GM12878 (cell line): ENCODE measurements at regions not wholly inside any gene's neighbourhood (a gene's known extent, or its start where the extent isn't known, plus 50 kb on each side); places are given as distances from the start of the nearest gene placed in this dataset.

Source experiments
- ATF2 ChIP-seq: IDR thresholded peaks from 2 replicates; pipeline ENCODE4 v1.6.1; 2012; ENCODE audit warnings: low read length, inconsistent platforms
- BACH1 ChIP-seq: fragments of 450-650 bp; IDR thresholded peaks from 2 replicates; pipeline ENCODE4 v1.6.1; 2017; ENCODE audit warnings: mild to moderate bottlenecking, borderline replicate concordance
- BCL11A ChIP-seq: IDR thresholded peaks from 2 replicates; pipeline ENCODE4 v1.6.1; 2011; ENCODE audit warnings: low read depth, low read length
- BHLHE40 ChIP-seq, 2 experiments: fragments of 450-650 bp in 1 of 2; IDR thresholded peaks; 2 replicates each; pipeline ENCODE4 v1.6.1; 2011 to 2017; ENCODE audit warnings: low read depth in 2 of 2, borderline replicate concordance in 1 of 2, improper control_type of control experiment in 1 of 2, low read length in 1 of 2, mild to moderate bottlenecking in 1 of 2
- CBFB ChIP-seq: IDR thresholded peaks from 2 replicates; pipeline ENCODE4 v1.6.1; 2016; ENCODE audit warnings: antibody characterized with exemption, low read depth
- E2F4 ChIP-seq: IDR thresholded peaks from 2 replicates; pipeline ENCODE4 v1.6.1; 2012; ENCODE audit warnings: low read depth, low read length, improper control_type of control experiment
- EED ChIP-seq: sonication (generic); IDR thresholded peaks from 2 replicates; pipeline ENCODE4 v1.6.1; 2016; ENCODE audit warnings: antibody characterized with exemption, low read depth
- FOXK2 ChIP-seq: fragments of 450-650 bp; IDR thresholded peaks from 2 replicates; pipeline ENCODE4 v1.6.1; 2017; ENCODE audit warnings: mild to moderate bottlenecking, moderate library complexity
- GABPA ChIP-seq: IDR thresholded peaks from 2 replicates; pipeline ENCODE4 v1.6.1; 2014; ENCODE audit warnings: antibody characterized with exemption, low read depth, mild to moderate bottlenecking, inconsistent platforms
- HDAC6 ChIP-seq: fragments of 200-600 bp; sonication (generic); IDR thresholded peaks from one replicate; pipeline ENCODE4 v1.8.0; 2017; ENCODE audit warnings: antibody characterized with exemption; ENCODE audit not compliant: unreplicated experiment
- IKZF2 ChIP-seq, 2 experiments: fragments of 450-650 bp; IDR thresholded peaks; 2 replicates each; pipeline ENCODE4 v1.6.1; 2017; ENCODE audit warnings: mild to moderate bottlenecking in 2 of 2, moderate library complexity in 2 of 2
- JUNB ChIP-seq: IDR thresholded peaks from 2 replicates; pipeline ENCODE4 v1.6.1; 2016; ENCODE audit warnings: antibody characterized with exemption, mild to moderate bottlenecking
- KDM1A ChIP-seq: fragments of 200-600 bp; sonication (generic); IDR thresholded peaks from 2 replicates; pipeline ENCODE4 v1.6.1; 2016; ENCODE audit warnings: borderline replicate concordance
- MEF2B ChIP-seq: fragments of 450-650 bp; IDR thresholded peaks from 2 replicates; pipeline ENCODE4 v1.6.1; 2018; ENCODE audit warnings: mild to moderate bottlenecking, moderate library complexity; ENCODE audit not compliant: partially characterized antibody, poor library complexity, severe bottlenecking
- NFIC ChIP-seq: IDR thresholded peaks from 2 replicates; pipeline ENCODE4 v1.6.1; 2012; ENCODE audit warnings: low read depth, mild to moderate bottlenecking, inconsistent platforms, low read length, moderate library complexity
- NFYA ChIP-seq: IDR thresholded peaks from 2 replicates; pipeline ENCODE4 v1.6.1; 2011; ENCODE audit warnings: low read depth, mild to moderate bottlenecking, low read length, improper control_type of control experiment, borderline replicate concordance
- NFYB ChIP-seq: IDR thresholded peaks from 2 replicates; pipeline ENCODE4 v1.6.1; 2011; ENCODE audit warnings: low read depth, mild to moderate bottlenecking, low read length, improper control_type of control experiment, moderate library complexity; ENCODE audit not compliant: insufficient read depth
- RBBP5 ChIP-seq: fragments of 200-600 bp; sonication (generic); conservative IDR thresholded peaks from 2 replicates; pipeline ENCODE4 v1.6.1; 2016
- RFX5 ChIP-seq: IDR thresholded peaks from 2 replicates; pipeline ENCODE4 v1.6.1; 2011; ENCODE audit warnings: low read depth, low read length, improper control_type of control experiment

- TF ChIP-seq BACH1 (peak; percentile 80; the same call in 1 of the 2 replicates), MEF2B (peak; percentile 86), BHLHE40 (IDR thresholded peaks at IDR 0.05; ENCODE audit: borderline replicate concordance in 1 of 2, low read depth in 2 of 2, low read length in 1 of 2) (peak; percentile 66 to 71; a peak in 2 of 4 replicates), KDM1A (no peak), BCL11A (no peak), NFYB (no peak), IKZF2 (IDR thresholded peaks at IDR 0.05) (peak; percentile 74 to 83; a peak in 3 of 4 replicates), NFYA (no peak), FOXK2 (no peak), NFIC (peak; percentile 90), JUNB (peak; percentile 51; the same call in 1 of the 2 replicates), HDAC6 (no peak), ATF2 (peak; percentile 34; the same call in 1 of the 2 replicates), CBFB (peak; percentile 96), RBBP5 (no peak), RFX5 (no peak), EED (peak; percentile 97), E2F4 (no peak), GABPA (no peak)
Observed at GRCh38 chr14:98198385-98198784, 1073.6 kb downstream of the BCL11B start (continued).
